ENCODE measurements at regions not wholly inside any gene's neighbourhood (a gene's known extent, or its start where the extent isn't known, plus 50 kb on each side); places are given as distances from the start of the nearest gene placed in this dataset.

DNA sequence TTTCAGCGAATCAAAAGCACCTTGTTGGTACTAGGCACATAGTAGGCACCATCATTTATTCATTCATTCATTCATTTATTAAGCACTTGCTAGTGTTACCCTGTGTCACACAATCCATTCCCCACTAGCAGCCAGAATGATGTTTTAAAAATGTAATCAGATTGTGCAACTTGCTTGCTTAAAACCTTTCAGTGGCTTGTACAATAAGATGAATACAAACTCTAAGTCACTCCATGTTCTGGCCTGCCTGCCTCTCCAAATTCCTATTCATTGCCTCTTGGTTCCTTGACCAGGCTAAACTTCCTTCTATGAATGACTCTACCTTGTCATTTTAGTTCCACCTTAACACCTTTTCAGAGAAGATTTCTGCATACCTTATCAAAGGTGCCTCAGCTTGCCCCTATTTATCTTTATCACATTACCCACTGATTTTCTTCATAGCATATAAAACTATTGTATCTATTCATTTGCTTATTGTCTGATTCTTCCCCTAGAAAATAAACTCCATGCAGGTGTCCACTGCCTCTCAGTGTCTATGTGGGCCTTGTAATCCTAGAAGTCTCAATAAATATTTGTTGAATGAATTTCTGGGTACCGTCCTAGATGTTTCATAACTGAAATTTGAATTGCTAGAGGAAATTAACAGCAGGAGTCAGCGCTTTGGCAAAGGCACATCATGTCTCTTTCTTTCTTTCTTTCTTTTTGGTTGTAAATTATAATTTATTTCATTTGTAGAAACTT is 169.5 kb downstream of the TMEM26 start:
- TF ChIP-seq, protein P1, sequence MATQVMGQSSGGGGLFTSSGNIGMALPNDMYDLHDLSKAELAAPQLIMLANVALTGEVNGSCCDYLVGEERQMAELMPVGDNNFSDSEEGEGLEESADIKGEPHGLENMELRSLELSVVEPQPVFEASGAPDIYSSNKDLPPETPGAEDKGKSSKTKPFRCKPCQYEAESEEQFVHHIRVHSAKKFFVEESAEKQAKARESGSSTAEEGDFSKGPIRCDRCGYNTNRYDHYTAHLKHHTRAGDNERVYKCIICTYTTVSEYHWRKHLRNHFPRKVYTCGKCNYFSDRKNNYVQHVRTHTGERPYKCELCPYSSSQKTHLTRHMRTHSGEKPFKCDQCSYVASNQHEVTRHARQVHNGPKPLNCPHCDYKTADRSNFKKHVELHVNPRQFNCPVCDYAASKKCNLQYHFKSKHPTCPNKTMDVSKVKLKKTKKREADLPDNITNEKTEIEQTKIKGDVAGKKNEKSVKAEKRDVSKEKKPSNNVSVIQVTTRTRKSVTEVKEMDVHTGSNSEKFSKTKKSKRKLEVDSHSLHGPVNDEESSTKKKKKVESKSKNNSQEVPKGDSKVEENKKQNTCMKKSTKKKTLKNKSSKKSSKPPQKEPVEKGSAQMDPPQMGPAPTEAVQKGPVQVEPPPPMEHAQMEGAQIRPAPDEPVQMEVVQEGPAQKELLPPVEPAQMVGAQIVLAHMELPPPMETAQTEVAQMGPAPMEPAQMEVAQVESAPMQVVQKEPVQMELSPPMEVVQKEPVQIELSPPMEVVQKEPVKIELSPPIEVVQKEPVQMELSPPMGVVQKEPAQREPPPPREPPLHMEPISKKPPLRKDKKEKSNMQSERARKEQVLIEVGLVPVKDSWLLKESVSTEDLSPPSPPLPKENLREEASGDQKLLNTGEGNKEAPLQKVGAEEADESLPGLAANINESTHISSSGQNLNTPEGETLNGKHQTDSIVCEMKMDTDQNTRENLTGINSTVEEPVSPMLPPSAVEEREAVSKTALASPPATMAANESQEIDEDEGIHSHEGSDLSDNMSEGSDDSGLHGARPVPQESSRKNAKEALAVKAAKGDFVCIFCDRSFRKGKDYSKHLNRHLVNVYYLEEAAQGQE (IDR thresholded peaks at IDR 0.05), result no peak
- TF ChIP-seq CEBPB (IDR thresholded peaks at IDR 0.05) (0 out of 4 replicates have a peak, but pooled peaks of 1 of the 2 experiments have one; percentile 27), HOXB5 (CRISPR knock-in tag; IDR thresholded peaks at IDR 0.05) (no peak)
- Histone ChIP-seq H3K4me2 (peak overlapping the region; percentile 65), H3K4me3 (peak overlapping the region; percentile 25; the same call in 2 of the 3 replicates), H3K27ac (peak overlapping the region; percentile 64 to 65), H3K4me1 (peaks cover 18% of the 10 kb centered on the region; the same call in 2 of the 3 replicates), H3K9me3 (no peaks in the 10 kb centered on the region)
- POLR2A ChIA-PET, result no interaction called here
- FAIRE-seq (no peak), DNase-seq (ENCODE audit: low read depth in 1 of 2, low spot score in 1 of 2) (no peak), ATAC-seq (no peak)
- CTCF ChIA-PET, result interaction anchor here (0.7 to 1.6 kb wide), 15 partner anchors 8 to 474 kb away, joined by 3 to 5 read pairs (median 3); no protein-coding TSS in a partner anchor
- 46% methylated on average over 3 of the region's 3 CpGs for WGBS (ENCODE audit: missing lambda C conversion rate)

DNA sequence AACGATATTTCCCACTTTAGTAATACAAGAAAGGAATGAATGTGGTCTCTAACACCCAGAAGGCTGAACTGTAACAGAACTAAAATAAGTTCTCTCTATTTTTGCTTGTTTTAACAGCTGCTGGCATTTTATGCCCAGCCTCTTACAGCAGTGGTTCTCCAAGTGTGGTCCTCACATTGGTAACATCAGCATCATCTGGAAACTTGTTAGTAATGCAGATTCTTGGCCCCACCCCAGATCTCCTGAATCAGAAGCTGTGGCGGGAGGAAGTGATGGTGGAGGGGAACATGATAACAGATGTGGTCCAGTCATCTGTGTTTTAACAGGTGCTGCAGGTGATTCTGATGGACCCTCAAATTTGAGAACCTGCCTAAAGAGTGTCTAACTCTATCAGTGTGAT is 170.1 kb downstream of the TMEM26 start:
- ChIA-PET CTCF (interaction anchor here (1.0 to 1.6 kb wide), 5 partner anchors 11 to 466 kb away, joined by 3 to 5 read pairs (median 4); no protein-coding TSS in a partner anchor), POLR2A (no interaction called here)
- Histone ChIP-seq H3K9me3 (no peaks in the 10 kb centered on the region), H3K27ac (peak overlapping the region; percentile 11 to 65; a peak in 4 of 6 replicates), H3K4me1 (peaks cover 18% of the 10 kb centered on the region; the same call in 2 of the 3 replicates), H3K4me3 (no peak overlapping the region), H3K4me2 (no peak overlapping the region)
- no peak for DNase-seq (ENCODE audit: low read depth in 1 of 2, low spot score in 1 of 2)
- no peak for FAIRE-seq
- TF ChIP-seq EHF (CRISPR knock-in tag; IDR thresholded peaks at IDR 0.05) (no peak), MYC (IDR thresholded peaks at IDR 0.05; ENCODE audit: borderline replicate concordance, low read length) (no peak), CHD2 (IDR thresholded peaks at IDR 0.05; ENCODE audit: low read length, partially characterized antibody) (no peak), HOXB5 (CRISPR knock-in tag; IDR thresholded peaks at IDR 0.05) (no peak), POLR2AphosphoS2 (conservative IDR thresholded peaks at IDR 0.05; ENCODE audit: low read length) (no peak)
- TF ChIP-seq, protein P2, sequence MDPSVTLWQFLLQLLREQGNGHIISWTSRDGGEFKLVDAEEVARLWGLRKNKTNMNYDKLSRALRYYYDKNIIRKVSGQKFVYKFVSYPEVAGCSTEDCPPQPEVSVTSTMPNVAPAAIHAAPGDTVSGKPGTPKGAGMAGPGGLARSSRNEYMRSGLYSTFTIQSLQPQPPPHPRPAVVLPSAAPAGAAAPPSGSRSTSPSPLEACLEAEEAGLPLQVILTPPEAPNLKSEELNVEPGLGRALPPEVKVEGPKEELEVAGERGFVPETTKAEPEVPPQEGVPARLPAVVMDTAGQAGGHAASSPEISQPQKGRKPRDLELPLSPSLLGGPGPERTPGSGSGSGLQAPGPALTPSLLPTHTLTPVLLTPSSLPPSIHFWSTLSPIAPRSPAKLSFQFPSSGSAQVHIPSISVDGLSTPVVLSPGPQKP (IDR thresholded peaks at IDR 0.05; ENCODE audit: low read depth, low read length), result no peak
- TF ChIP-seq, protein P3, sequence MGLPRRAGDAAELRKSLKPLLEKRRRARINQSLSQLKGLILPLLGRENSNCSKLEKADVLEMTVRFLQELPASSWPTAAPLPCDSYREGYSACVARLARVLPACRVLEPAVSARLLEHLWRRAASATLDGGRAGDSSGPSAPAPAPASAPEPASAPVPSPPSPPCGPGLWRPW (IDR thresholded peaks at IDR 0.05), result no peak
- no peak for ATAC-seq
- 98% methylated on average over 2 of the region's 2 CpGs for WGBS (ENCODE audit: missing lambda C conversion rate)

DNA sequence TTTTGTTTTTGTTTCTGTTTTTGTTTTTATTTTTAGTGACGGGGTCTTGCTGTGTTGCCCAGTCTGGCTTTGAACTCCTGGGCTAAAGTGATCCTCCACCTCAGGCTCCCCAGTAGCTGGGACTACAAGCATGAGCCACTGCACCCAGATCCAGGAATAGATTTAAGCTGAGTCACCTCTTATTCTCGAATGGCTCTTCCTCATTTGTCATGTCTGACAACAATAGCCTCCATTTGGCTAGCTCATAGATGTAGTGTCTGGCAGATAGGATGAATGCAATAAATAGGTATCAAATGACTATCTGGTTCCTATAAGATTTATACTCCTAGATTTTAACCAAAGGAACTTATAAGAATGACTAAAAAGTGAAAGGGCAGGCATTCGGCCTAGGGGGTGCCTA is 172.9 kb downstream of the TMEM26 start:
- ChIA-PET POLR2A (no interaction called here), CTCF (interaction anchor here (1.5 to 2.3 kb wide), 2 partner anchors 9 to 464 kb away, joined by 4 to 6 read pairs; no protein-coding TSS in a partner anchor)
- ATAC-seq (peak; percentile 62 to 86; a peak in 4 of 6 replicates), DNase-seq (ENCODE audit: low read depth in 1 of 2, low spot score in 1 of 2) (peak in 1 of 2 experiments; percentile 73), FAIRE-seq (peak; percentile 23)
- H3K4me2 ChIP-seq, result peak overlapping the region; percentile 9; the same call in 1 of the 3 replicates
- 59% methylated on average over 3 of the region's 3 CpGs for WGBS (ENCODE audit: missing lambda C conversion rate)
- no peak overlapping the region for H3K4me3 ChIP-seq
- peaks cover 18% of the 10 kb centered on the region; the same call in 2 of the 3 replicates for H3K4me1 ChIP-seq
- TF ChIP-seq CHD4 (IDR thresholded peaks at IDR 0.05; ENCODE audit: borderline replicate concordance) (no peak), FOSL2 (IDR thresholded peaks at IDR 0.05) (no peak), FOSL2 (CRISPR knock-in tag; IDR thresholded peaks at IDR 0.05) (peak; percentile 47), MAFK (IDR thresholded peaks at IDR 0.05; ENCODE audit: partially characterized antibody) (peak; percentile 92), CHD2 (IDR thresholded peaks at IDR 0.05; ENCODE audit: low read length, partially characterized antibody) (no peak), NFE2L2 (conservative IDR thresholded peaks at IDR 0.05; ENCODE audit: low read length) (peak; percentile 35; the same call in 1 of the 2 replicates), NR3C1 (IDR thresholded peaks at IDR 0.05) (no peak), EHF (CRISPR knock-in tag; IDR thresholded peaks at IDR 0.05) (no peak), BHLHE40 (IDR thresholded peaks at IDR 0.05; ENCODE audit: low read depth, low read length) (no peak), CEBPB (IDR thresholded peaks at IDR 0.05) (no peak), FOXS1 (CRISPR knock-in tag; IDR thresholded peaks at IDR 0.05) (no peak), HDAC2 (IDR thresholded peaks at IDR 0.05) (no peak)
- no peaks in the 10 kb centered on the region for H3K9me3 ChIP-seq
- peak overlapping the region in 1 of 2 experiments; percentile 23; a peak in 1 of 6 replicates for H3K27ac ChIP-seq

Measured in A549 (cell line).